ENCODE measurements at regions not wholly inside any gene's neighbourhood (a gene's known extent, or its start where the extent isn't known, plus 50 kb on each side); places are given as distances from the start of the nearest gene placed in this dataset.
"Not testable (repeated sequence)": the region's sequence is repeated elsewhere in the genome, so short reads cannot be mapped to it uniquely, and the experiment has no call there.

- no peak for DNase-seq (ENCODE audit: extremely low read depth, low read depth)
- no peak for TF ChIP-seq CTCF (IDR thresholded peaks at IDR 0.05; ENCODE audit: low read depth, low read length)
Observed at GRCh38 chr7:8831376-8831775, 398.0 kb downstream of the NXPH1 start.

- no peak for DNase-seq (ENCODE audit: extremely low read depth, low read depth)
- TF ChIP-seq CTCF (IDR thresholded peaks at IDR 0.05; ENCODE audit: low read depth, low read length): no peak
Observed at GRCh38 chr7:8833355-8833754, 399.9 kb downstream of the NXPH1 start.

- no peak for TF ChIP-seq CTCF (IDR thresholded peaks at IDR 0.05; ENCODE audit: low read depth, low read length)
- DNase-seq (ENCODE audit: extremely low read depth, low read depth): no peak
Observed at GRCh38 chr7:8841171-8841570, 407.8 kb downstream of the NXPH1 start.

GRCh38 chr7:8871716-8872115 is 438.3 kb downstream of the NXPH1 start:
- TF ChIP-seq CTCF (IDR thresholded peaks at IDR 0.05; ENCODE audit: low read depth, low read length): no peak
- no peak for DNase-seq (ENCODE audit: extremely low read depth, low read depth)

GRCh38 chr7:8881916-8882315 is 448.5 kb downstream of the NXPH1 start:
- DNase-seq (ENCODE audit: extremely low read depth, low read depth): no peak
- no peak for TF ChIP-seq CTCF (IDR thresholded peaks at IDR 0.05; ENCODE audit: low read depth, low read length)

- no peak for TF ChIP-seq CTCF (IDR thresholded peaks at IDR 0.05; ENCODE audit: low read depth, low read length)
- no peak for DNase-seq (ENCODE audit: extremely low read depth, low read depth)
Observed at GRCh38 chr7:8885480-8886000, 452.1 kb downstream of the NXPH1 start.

- DNase-seq (ENCODE audit: extremely low read depth, low read depth): not testable (repeated sequence)
Observed at GRCh38 chr7:8890346-8890745, 456.9 kb downstream of the NXPH1 start.

GRCh38 chr7:8893775-8894174 is 460.4 kb downstream of the NXPH1 start:
- TF ChIP-seq CTCF (IDR thresholded peaks at IDR 0.05; ENCODE audit: low read depth, low read length): no peak
- DNase-seq (ENCODE audit: extremely low read depth, low read depth): no peak
